Cardiac fibroblast (primary cell): ENCODE measurements at regions not wholly inside any gene's neighbourhood (a gene's known extent, or its start where the extent isn't known, plus 50 kb on each side); places are given as distances from the start of the nearest gene placed in this dataset.

Experiments
- DNase-seq, 2 donors: peaks; one replicate each; pipeline versions ENCODE4 v3.0.0 to v3.0.0-alpha.2; 2010; ENCODE audit warnings: low read depth in 2 of 2
- H3K4me3 ChIP-seq, 2 donors: replicated peaks in 1 of 2; 1 replicate in 1 of 2; 2 replicates in 1 of 2; pipeline ENCODE4 v1.5.1; 2011; ENCODE audit warnings: low read depth in 2 of 2, low read length in 2 of 2, mild to moderate bottlenecking in 2 of 2, moderate library complexity in 1 of 2
- CTCF ChIP-seq: IDR thresholded peaks from one replicate; pipeline ENCODE4 v1.5.1; 2011; ENCODE audit warnings: low read depth, mild to moderate bottlenecking, low read length, inconsistent platforms

- no peak overlapping the region for H3K4me3 ChIP-seq
- no peak for TF ChIP-seq CTCF
These were observed 737.5 kb downstream of the KCNJ2 start for GRCh38 chr17:70906808-70907207.

GRCh38 chr17:70912716-70913485 lies 743.6 kb downstream of the KCNJ2 start:
- DNase-seq: peak; percentile 77 to 85
- TF ChIP-seq CTCF: no peak
- H3K4me3 ChIP-seq: no peak overlapping the region

More at GRCh38 chr17:70906808-70907207, 737.5 kb downstream of the KCNJ2 start:
- DNase-seq: peak; percentile 83 to 88

DNA sequence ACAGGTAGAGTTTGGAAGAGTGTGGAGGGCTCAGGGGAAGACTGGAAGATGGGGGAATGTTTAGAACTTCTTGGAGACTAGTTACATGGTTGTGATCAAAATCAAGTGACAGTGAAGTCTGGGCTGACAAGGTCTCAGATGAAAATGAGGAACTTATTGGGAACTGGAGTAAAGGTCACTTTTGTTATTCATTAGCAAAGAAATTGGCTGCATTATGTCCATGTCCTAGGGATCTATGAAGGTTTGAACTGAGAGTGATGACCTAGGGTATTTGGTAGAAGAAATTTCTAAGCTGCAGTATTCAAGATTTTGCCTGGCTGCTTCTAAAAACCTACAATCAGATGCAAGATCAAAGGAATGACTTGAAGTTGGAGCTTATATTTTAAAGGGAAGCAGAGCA lies 747.1 kb downstream of the KCNJ2 start:
- H3K4me3 ChIP-seq: no peak overlapping the region
- TF ChIP-seq CTCF: no peak
- DNase-seq: no peak

DNA sequence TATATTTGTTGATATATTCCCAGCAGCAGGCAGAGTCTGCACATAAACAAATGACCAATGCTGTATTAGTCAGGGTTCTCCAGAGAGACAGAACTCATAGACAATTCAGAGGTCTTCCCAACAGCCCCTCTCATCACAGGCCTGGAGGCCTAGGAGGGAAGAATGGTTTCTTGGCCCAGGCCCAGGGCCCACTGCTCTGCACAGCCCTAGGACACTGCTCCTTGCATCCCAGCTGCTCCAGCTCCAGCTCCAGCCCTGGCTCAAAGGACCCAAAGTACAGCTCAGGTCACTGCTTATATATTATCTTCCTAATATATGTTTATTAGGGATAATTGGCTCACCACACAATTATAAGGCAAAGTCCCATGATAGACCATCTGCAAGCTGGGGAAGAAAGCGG lies 749.9 kb downstream of the KCNJ2 start:
- DNase-seq: no peak
- no peak for TF ChIP-seq CTCF
- no peak overlapping the region for H3K4me3 ChIP-seq

GRCh38 chr17:70920416-70920815 lies 751.1 kb downstream of the KCNJ2 start:
- no peak for TF ChIP-seq CTCF
- DNase-seq: no peak
- H3K4me3 ChIP-seq: no peak overlapping the region

DNA sequence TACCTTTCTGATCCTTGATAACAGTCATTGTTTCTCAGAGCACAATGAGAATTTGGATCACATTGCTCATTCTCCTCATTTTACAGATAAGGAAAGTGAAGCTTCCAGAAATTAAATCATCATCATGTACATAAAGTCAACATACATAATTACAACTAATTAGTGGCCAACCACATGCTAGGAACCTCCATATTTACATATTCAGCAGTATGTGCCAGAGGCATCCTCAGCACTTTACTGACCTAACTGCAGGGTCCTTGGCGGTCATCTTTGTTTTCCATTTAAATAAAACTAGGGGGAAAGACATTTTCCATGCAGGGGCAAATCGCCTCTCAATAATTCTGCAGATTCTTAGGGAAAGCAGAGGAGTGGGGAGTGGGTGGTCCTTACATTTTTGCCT lies 752.9 kb downstream of the KCNJ2 start:
- no peak overlapping the region for H3K4me3 ChIP-seq
- TF ChIP-seq CTCF: no peak
- no peak for DNase-seq

DNA sequence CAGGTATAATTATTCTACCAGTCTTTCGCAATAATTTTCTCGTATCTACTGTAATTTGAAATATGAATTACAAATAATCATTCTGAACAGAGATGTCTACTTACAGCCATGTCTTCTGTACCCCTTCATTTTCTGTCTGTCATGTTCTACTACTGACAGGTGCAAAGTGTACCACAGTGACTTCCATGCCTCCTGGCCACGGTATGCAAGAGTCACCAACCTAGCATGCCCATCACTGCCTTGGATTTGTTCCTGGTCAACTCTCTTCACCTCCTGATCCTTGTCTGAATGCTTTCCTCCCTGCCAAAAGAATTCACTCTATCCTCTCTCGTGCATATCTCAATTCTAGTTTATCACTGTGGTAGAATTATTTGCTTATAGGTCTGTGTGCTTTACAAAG lies 755.4 kb downstream of the KCNJ2 start:
- no peak for DNase-seq
- no peak for TF ChIP-seq CTCF
- no peak overlapping the region for H3K4me3 ChIP-seq
